Astrocyte (in vitro differentiated cells and primary cell): ENCODE measurements at regions not wholly inside any gene's neighbourhood (a gene's known extent, or its start where the extent isn't known, plus 50 kb on each side); places are given as distances from the start of the nearest gene placed in this dataset.

ENCODE experiments used
- EZH2 ChIP-seq: IDR thresholded peaks from 2 replicates; pipeline ENCODE4 v1.6.1; 2012; ENCODE audit warnings: mild to moderate bottlenecking, low read length, inconsistent platforms; ENCODE audit not compliant: insufficient read depth
- TF ChIP-seq, protein P1 (sequence below): IDR thresholded peaks from 2 replicates; pipeline ENCODE4 v1.5.1; 2011; ENCODE audit warnings: low read depth, mild to moderate bottlenecking, inconsistent platforms, low read length, moderate library complexity; ENCODE audit not compliant: insufficient read depth

- TF ChIP-seq, protein P1, sequence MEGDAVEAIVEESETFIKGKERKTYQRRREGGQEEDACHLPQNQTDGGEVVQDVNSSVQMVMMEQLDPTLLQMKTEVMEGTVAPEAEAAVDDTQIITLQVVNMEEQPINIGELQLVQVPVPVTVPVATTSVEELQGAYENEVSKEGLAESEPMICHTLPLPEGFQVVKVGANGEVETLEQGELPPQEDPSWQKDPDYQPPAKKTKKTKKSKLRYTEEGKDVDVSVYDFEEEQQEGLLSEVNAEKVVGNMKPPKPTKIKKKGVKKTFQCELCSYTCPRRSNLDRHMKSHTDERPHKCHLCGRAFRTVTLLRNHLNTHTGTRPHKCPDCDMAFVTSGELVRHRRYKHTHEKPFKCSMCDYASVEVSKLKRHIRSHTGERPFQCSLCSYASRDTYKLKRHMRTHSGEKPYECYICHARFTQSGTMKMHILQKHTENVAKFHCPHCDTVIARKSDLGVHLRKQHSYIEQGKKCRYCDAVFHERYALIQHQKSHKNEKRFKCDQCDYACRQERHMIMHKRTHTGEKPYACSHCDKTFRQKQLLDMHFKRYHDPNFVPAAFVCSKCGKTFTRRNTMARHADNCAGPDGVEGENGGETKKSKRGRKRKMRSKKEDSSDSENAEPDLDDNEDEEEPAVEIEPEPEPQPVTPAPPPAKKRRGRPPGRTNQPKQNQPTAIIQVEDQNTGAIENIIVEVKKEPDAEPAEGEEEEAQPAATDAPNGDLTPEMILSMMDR = no peak
- TF ChIP-seq EZH2 = no peak
Measured at GRCh38 chr9:27714388-27714787, 141.1 kb upstream of the C9orf72 start.
